PC-9 (cell line): ENCODE measurements at regions not wholly inside any gene's neighbourhood (a gene's known extent, or its start where the extent isn't known, plus 50 kb on each side); places are given as distances from the start of the nearest gene placed in this dataset.

Experiments used
- BruUV-seq: library from RNA; stranded (reverse); fragments of 400-500 nt; replicated peaks from 2 replicates; lab custom pipeline; 2021; lab: Mats Ljungman, UMichigan
- CTCF ChIA-PET: fragments of 300-600 bp; sonication (Branson Sonifier 250); formaldehyde crosslinking; loops from one replicate; lab custom pipeline; 2022; ENCODE audit warnings: antibody characterized with exemption; lab: Charles Lee
- POLR2A ChIA-PET: fragments of 300-600 bp; sonication (Branson Sonifier 250); formaldehyde crosslinking; loops from one replicate; lab custom pipeline; 2022; ENCODE audit warnings: antibody characterized with exemption; ENCODE audit not compliant: unreplicated experiment; lab: Charles Lee
- DNase-seq, 2 experiments: peaks; one replicate each; pipeline versions ENCODE4 v3.0.0 to v3.0.0-alpha.2; 2015 to 2022; ENCODE audit warnings: mixed read lengths in 1 of 2
- H2AFZ ChIP-seq: fragments of 200-600 bp; sonication (generic); 2 replicates; pipeline ENCODE4 v1.8.1; 2017; ENCODE audit warnings: antibody characterized with exemption
- H3F3A ChIP-seq: fragments of 200-600 bp; sonication (generic); 2 replicates; pipeline ENCODE4 v1.8.1; 2017; ENCODE audit warnings: antibody characterized with exemption, mild to moderate bottlenecking, low read depth; ENCODE audit not compliant: insufficient read depth
- H3K27ac ChIP-seq: fragments of 200-600 bp; sonication (generic); 2 replicates; pipeline ENCODE4 v1.6.1; 2016; ENCODE audit warnings: mixed run types
- H3K27me3 ChIP-seq: fragments of 200-600 bp; sonication (generic); 2 replicates; pipeline ENCODE4 v1.6.1; 2016; ENCODE audit warnings: low read depth, mixed run types; ENCODE audit not compliant: insufficient read depth
- H3K36me3 ChIP-seq: fragments of 200-600 bp; sonication (generic); 2 replicates; pipeline ENCODE4 v1.6.1; 2016; ENCODE audit warnings: low read depth, mixed run types
- H3K4me1 ChIP-seq: fragments of 200-600 bp; sonication (generic); replicated peaks from 2 replicates; pipeline ENCODE4 v1.6.1; 2016; ENCODE audit warnings: mixed run types; ENCODE audit not compliant: insufficient read depth
- H3K4me2 ChIP-seq: fragments of 200-600 bp; sonication (generic); 2 replicates; pipeline ENCODE4 v1.6.1; 2017; ENCODE audit warnings: mixed run types
- H3K4me3 ChIP-seq: fragments of 200-600 bp; sonication (generic); 2 replicates; pipeline ENCODE4 v1.6.1; 2016; ENCODE audit warnings: mixed run types
- H3K79me2 ChIP-seq: fragments of 200-600 bp; sonication (generic); 2 replicates; pipeline ENCODE4 v1.6.1; 2017; ENCODE audit warnings: low read depth, mixed run types
- H3K9me2 ChIP-seq: fragments of 200-600 bp; sonication (generic); 2 replicates; pipeline ENCODE4 v1.8.1; 2017; ENCODE audit warnings: mild to moderate bottlenecking; ENCODE audit not compliant: insufficient read depth
- H3K9me3 ChIP-seq: fragments of 200-600 bp; sonication (generic); 2 replicates; pipeline ENCODE4 v1.8.1; 2016; ENCODE audit warnings: low read depth; ENCODE audit not compliant: insufficient read depth
- H4K20me1 ChIP-seq: fragments of 200-600 bp; sonication (generic); 2 replicates; pipeline ENCODE4 v1.8.1; 2017; ENCODE audit not compliant: insufficient read depth
- EZH2 ChIP-seq: fragments of 200-600 bp; sonication (generic); IDR thresholded peaks from 2 replicates; pipeline ENCODE4 v1.8.0; 2017; ENCODE audit warnings: antibody characterized with exemption, low read depth
- intact Hi-C: fragments of 100-400 bp; cut with micrococcal nuclease; formaldehyde crosslinking; loops from one replicate; pipeline ENCODE4 v1.10.0; 2022; ENCODE audit not compliant: unreplicated experiment
- TF ChIP-seq, protein P1 (sequence below): fragments of 200-600 bp; sonication (generic); conservative IDR thresholded peaks from 2 replicates; pipeline ENCODE4 v1.6.1; 2017; ENCODE audit warnings: mixed run types, antibody characterized with exemption, mild to moderate bottlenecking, moderate library complexity

DNA sequence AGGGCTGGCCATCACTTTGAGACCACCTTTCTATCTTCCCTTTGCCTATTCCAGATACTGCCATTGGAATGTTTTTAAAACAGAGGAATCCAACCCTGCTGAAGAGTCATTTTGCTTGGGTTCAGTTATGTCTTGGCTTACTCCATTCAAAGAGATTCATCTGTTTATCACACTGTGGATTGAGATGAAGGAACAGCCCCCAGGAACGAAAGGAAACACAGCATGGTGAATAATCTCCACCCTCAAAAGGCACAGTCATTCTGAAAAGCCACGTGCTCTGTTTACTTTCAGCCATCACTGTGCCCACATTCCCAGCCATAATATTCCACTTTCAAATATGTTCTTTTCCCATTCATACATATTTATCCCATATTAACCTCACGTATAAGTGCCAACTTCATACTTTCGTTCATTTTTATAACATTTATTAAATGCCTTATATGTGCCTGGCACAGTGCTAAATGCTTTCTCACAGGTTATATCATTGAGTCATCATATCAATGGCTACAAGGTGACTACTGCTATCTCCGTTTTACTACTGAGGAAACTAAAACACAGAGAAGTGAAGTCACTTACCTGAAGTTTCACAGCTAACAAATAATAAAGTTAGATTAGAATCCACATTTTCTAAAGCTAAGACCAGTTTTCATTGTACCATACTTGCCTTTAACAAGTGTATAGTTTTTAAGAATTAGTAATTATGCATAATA lies 143.6 kb downstream of the OSR1 start:
- Histone ChIP-seq H3F3A (no peaks in the 10 kb centered on the region), H4K20me1 (no peaks in the 10 kb centered on the region), H3K36me3 (no peaks in the 10 kb centered on the region), H3K4me1 (peaks cover 13% of the 10 kb centered on the region), H3K9me2 (0 out of 2 replicates have a peak, but pooled peaks cover 3% of the 10 kb centered on the region), H3K27me3 (no peaks in the 10 kb centered on the region), H3K79me2 (no peaks in the 10 kb centered on the region), H2AFZ (no peak overlapping the region), H3K4me3 (no peak overlapping the region), H3K4me2 (no peak overlapping the region), H3K27ac (no peak overlapping the region), H3K9me3 (no peaks in the 10 kb centered on the region; the same call in 1 of the 2 replicates)
- intact Hi-C loops, result no loop called here
- CTCF ChIA-PET, result no interaction called here
- no peak for DNase-seq
- no peak for TF ChIP-seq EZH2
- TF ChIP-seq, protein P1, sequence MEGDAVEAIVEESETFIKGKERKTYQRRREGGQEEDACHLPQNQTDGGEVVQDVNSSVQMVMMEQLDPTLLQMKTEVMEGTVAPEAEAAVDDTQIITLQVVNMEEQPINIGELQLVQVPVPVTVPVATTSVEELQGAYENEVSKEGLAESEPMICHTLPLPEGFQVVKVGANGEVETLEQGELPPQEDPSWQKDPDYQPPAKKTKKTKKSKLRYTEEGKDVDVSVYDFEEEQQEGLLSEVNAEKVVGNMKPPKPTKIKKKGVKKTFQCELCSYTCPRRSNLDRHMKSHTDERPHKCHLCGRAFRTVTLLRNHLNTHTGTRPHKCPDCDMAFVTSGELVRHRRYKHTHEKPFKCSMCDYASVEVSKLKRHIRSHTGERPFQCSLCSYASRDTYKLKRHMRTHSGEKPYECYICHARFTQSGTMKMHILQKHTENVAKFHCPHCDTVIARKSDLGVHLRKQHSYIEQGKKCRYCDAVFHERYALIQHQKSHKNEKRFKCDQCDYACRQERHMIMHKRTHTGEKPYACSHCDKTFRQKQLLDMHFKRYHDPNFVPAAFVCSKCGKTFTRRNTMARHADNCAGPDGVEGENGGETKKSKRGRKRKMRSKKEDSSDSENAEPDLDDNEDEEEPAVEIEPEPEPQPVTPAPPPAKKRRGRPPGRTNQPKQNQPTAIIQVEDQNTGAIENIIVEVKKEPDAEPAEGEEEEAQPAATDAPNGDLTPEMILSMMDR, result no peak
- POLR2A ChIA-PET, result no interaction called here
- no TSS peak for BruUV-seq

DNA sequence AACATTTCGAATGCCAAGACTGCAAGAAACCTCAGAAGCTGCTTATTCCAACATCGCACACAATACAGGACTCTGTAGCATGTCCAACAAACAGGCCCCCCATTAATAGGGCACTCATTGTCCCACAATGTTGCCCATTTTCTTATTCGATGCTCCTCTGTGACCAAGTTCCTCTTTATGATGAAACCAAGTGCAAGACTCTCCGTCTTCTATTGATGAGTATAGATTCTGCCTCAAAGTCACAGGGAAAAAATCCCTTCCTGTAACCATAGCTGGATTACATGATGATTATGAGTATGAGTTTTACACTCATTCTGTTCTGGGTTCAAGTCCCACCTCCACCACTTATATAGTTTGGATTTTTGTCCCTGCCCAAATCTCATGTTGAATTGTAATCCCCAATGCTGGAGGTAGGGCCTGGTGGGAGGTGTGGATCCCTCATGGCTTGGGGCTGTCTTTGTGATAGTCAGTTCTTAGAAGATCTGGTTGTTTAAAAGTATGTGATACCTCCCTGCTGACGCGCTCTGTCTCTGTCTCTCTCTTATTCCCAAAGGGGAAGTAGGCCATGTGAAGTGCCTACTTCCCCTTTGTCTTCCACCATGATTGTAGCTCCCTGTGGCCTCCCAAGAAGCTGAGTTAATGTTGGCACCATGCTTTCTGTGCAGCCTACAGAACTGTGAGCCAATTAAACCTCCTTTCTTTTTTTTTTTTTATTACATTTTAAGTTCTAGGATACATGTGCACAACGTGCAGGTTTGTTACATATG lies 148.7 kb downstream of the OSR1 start:
- BruUV-seq, result no TSS peak
- no peak overlapping the region for H3K4me2 ChIP-seq
- H3K36me3 ChIP-seq, result no peaks in the 10 kb centered on the region
- H3K27me3 ChIP-seq, result no peaks in the 10 kb centered on the region
- no peaks in the 10 kb centered on the region for H4K20me1 ChIP-seq
- no peak overlapping the region for H3K27ac ChIP-seq
- no peaks in the 10 kb centered on the region; the same call in 1 of the 2 replicates for H3K9me3 ChIP-seq
- ChIA-PET CTCF (interaction anchor here (0.8 kb wide), 1 partner anchor 1300 kb away, joined by 4 read pairs; no protein-coding TSS in a partner anchor), POLR2A (no interaction called here)
- 0 out of 2 replicates have a peak, but pooled peaks cover 3% of the 10 kb centered on the region for H3K9me2 ChIP-seq
- no peak for DNase-seq
- no peak overlapping the region for H3K4me3 ChIP-seq
- H2AFZ ChIP-seq, result no peak overlapping the region
- no peaks in the 10 kb centered on the region for H3K4me1 ChIP-seq
- H3K79me2 ChIP-seq, result no peaks in the 10 kb centered on the region
- TF ChIP-seq, protein P1, result no peak
- TF ChIP-seq EZH2, result no peak
- intact Hi-C loops, result no loop called here
- H3F3A ChIP-seq, result no peaks in the 10 kb centered on the region

DNA sequence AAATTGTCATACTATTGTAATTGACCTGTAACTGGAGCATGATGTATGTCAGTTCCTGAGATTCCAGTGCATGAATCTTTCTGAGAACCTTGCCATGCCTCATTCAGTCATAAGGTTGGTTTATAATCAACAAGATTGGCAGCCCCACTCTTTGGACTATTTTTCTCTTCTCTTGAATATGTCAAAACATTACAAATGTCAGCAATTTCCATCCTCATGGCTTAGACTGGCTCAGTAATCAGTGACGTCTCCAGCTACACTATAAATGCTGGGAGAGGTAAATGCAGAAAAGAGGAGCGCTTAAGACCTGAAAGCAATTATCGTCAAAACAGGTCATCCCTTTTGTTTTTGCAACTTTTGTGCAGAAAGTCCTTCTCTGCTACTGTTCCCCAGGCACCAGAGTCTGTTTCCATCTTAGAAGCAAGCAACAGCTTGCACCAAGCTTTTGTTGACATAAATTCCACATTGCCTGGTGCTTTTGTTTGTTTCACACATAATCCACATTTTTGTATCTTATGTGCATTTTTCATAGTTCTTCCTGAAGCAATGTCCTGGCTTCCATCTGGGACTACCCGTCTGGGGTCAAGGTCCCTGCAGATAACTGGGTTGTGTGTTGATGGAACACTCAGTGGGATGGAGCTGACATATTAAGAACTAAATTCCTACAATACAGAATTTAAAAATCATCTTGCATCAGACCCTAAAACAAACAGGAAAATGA lies 149.8 kb downstream of the OSR1 start:
- BruUV-seq, result no TSS peak
- no peak overlapping the region for H3K4me3 ChIP-seq
- no peak overlapping the region for H3K4me2 ChIP-seq
- H3K27ac ChIP-seq, result no peak overlapping the region
- H4K20me1 ChIP-seq, result no peaks in the 10 kb centered on the region
- no peaks in the 10 kb centered on the region for H3K4me1 ChIP-seq
- H3K27me3 ChIP-seq, result no peaks in the 10 kb centered on the region
- no peaks in the 10 kb centered on the region for H3K79me2 ChIP-seq
- H2AFZ ChIP-seq, result no peak overlapping the region
- no peak for DNase-seq
- H3K9me3 ChIP-seq, result no peaks in the 10 kb centered on the region; the same call in 1 of the 2 replicates
- no peaks in the 10 kb centered on the region for H3K36me3 ChIP-seq
- intact Hi-C loops, result no loop called here
- H3F3A ChIP-seq, result no peaks in the 10 kb centered on the region
- CTCF ChIA-PET, result interaction anchor here (0.8 kb wide), 1 partner anchor 1301 kb away, joined by 4 read pairs; no protein-coding TSS in a partner anchor
- POLR2A ChIA-PET, result no interaction called here
- TF ChIP-seq EZH2, result no peak
- TF ChIP-seq, protein P1, result no peak
- H3K9me2 ChIP-seq, result 0 out of 2 replicates have a peak, but pooled peaks cover 3% of the 10 kb centered on the region
